NOMO-1 treated with dmso at 0.1 percent for 144 hours (cell line): ENCODE measurements at regions not wholly inside any gene's neighbourhood (a gene's known extent, or its start where the extent isn't known, plus 50 kb on each side); places are given as distances from the start of the nearest gene placed in this dataset.

Experiments used
- DNase-seq: peaks from one replicate; lab custom pipeline; 2025; ENCODE audit not compliant: unreplicated experiment; lab: John Stamatoyannopoulos, UW

GRCh38 chr7:15938115-15938514 is 251.6 kb upstream of the MEOX2 start:
- DNase-seq, result no peak

GRCh38 chr7:15937571-15937970 is 251.1 kb upstream of the MEOX2 start:
- no peak for DNase-seq

GRCh38 chr7:15936991-15937390 is 250.5 kb upstream of the MEOX2 start:
- no peak for DNase-seq

DNA sequence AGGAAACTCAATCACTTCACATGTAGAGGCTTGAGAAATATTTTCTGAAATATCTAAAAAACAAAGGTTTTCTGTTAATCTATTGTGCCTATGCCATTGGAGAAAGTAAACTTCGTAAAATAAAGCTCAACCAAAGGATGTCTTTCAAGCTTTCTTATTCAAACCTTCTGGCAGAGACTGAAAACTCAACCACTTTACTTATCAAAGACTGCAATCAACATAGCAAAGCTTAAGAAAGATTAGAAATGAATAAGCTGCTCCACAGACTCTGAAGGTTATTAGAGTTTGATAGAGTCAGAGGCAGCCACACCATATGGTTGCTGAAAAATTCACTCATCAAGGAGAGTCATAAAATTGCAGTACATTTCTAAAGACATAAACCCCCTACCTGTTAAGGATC is 245.8 kb upstream of the MEOX2 start:
- no peak for DNase-seq

- no peak for DNase-seq
These were observed 242.9 kb upstream of the MEOX2 start for GRCh38 chr7:15929411-15929810.

DNA sequence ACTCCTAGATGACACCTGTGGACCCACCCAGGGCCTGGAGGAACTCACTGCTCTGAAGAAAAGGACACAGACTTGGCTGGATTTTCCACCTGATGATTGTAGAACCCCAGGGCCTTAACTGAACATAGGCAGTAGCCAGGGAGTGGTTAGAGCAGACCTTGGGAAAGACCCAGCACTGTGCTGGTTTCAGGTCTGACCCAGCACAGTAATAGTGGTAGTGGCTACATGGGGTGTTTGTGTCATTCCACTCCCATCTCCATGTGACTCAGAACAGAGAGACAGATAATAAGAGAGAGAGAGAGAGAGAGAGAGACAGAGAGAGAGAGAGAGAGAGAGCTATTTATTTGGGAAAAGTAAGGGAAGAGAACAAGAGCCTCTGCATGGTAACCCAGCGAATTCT is 239.1 kb upstream of the MEOX2 start:
- DNase-seq, result no peak

- DNase-seq, result no peak
These were observed 238.4 kb upstream of the MEOX2 start for GRCh38 chr7:15924910-15925309.

GRCh38 chr7:15922002-15922401 is 235.5 kb upstream of the MEOX2 start:
- no peak for DNase-seq

DNA sequence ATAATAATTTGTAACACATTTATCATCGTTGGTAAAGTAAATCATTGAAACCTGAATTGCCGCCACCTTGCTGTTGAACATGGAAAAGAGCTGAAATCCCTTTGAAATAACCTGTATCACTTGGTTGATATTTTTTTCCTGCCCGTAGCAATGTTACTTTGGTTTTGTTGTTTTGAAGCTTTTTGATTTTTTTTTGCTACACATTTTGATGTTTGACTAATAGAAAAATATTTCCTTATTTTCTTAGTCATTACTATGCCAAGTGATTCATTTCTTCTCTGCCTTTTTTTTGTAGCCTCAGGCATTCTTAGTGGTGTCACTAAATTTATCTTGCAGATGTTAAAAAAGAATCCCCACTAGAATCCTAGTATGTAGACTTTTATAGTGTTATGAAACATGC is 235.1 kb upstream of the MEOX2 start:
- no peak for DNase-seq

DNA sequence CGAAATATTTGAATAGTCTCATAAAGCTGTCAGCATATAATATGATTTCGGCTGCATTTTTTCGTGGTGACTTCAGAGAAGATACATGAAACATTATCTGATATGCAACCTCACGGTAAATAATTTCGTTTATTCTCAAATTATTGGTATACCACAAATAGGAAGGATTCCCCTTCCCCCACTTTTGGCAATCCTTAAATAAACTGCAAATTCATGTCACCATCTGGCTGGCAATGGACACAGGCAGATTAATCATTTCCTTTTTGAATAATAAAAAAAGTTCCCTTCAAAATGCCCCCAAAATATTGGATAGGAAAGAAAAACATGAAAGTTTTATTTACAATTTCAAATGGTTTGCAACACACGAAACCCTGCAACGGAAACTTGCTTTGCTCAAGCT is 234.5 kb upstream of the MEOX2 start:
- no peak for DNase-seq

DNA sequence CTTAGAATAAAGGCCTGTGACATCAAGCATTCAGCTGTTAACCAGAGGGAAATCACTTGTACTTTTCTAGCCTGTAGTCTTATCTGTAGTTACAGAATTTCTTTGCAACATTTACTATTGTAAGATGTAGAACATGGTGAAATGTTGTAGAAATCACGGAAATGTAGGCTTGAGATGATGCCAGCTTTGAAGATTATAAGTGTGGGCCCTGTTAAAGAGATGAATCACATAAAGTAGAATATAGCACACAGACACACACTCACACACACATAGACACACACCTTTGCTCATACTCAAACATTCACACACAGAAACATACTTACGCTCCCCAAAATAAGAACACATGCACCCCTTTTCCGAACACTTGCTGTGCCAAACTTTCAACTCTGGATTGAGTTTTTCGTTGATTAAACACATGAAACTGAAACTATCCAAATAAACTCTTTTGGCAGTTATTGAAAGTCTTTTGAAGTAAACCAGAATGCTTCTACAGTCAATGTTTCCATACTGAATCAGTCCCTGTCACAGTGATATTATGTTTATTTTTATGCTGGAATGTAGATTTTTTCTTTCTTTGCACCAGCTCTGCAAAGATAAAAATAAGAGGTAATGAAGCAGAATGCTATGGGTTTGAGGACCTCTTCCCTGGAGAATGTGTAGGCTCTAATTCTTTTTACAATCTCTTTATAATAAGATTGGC is 230.3 kb upstream of the MEOX2 start:
- DNase-seq, result no peak

DNA sequence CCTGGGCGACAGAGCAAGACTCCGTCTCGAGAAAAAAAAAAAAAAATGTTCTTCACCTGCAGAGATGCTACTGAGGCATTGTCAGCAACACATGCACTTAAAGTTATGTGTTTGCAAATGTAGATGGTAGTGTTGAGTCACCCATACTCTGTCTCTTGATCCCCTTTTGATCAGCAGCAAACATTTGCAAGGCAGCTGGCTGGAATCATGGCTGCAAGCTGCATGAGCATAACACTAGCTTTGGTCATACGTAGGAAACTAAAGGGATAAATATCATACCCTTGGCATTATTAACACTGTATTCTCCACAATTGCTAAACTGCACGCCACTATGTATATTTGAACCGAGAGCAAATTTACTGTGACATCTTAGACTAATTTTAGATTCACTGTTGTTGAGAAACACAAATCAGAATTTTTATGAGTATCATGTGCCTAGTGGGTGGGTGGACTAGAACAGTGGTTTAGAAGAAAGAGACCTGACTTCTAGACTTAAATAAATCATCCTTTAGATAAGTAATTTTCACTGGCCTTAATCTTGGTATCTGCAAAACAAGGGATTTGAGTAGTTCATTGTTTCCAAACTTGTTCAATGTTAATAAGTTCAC is 229.3 kb upstream of the MEOX2 start:
- no peak for DNase-seq

DNA sequence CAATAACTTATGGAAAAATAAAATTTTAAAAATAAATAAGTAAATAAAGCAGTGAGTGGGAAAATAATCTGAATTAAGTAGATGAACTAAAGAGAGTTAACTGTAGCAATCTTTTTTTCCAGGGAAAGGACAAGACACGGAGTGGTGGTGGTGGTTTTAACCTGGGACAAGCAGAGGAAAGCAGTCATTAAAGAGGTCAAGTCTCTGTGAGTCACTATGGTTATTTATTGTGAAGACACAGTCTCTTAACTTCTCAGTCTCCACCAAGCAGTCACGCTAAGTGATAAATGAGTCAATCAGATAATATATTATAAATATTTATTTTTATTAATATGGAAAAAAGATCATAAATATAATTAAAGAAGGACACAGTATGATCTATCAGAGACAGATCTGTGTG is 228.1 kb upstream of the MEOX2 start:
- no peak for DNase-seq

DNA sequence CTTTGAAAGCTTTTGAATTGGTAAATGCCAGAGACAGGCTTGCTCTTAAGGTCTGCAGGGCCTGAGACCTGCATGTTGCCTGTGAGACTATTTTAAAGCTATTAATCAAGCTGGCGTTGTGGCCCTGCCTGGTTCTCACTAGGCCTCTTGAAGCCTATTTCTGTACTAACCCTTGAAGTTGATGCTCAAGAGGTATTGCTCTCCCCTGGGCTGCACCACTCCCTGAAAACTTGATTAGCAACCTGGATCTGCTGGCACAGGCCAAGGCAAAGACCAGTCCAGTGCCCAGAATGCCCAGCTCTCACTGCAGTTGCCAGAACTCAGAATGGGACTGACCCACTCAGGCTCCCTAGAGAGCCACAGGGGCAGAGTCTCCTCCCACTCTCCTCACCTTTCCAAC is 220.0 kb upstream of the MEOX2 start:
- no peak for DNase-seq

- no peak for DNase-seq
These were observed 219.0 kb upstream of the MEOX2 start for GRCh38 chr7:15905251-15906040.

DNA sequence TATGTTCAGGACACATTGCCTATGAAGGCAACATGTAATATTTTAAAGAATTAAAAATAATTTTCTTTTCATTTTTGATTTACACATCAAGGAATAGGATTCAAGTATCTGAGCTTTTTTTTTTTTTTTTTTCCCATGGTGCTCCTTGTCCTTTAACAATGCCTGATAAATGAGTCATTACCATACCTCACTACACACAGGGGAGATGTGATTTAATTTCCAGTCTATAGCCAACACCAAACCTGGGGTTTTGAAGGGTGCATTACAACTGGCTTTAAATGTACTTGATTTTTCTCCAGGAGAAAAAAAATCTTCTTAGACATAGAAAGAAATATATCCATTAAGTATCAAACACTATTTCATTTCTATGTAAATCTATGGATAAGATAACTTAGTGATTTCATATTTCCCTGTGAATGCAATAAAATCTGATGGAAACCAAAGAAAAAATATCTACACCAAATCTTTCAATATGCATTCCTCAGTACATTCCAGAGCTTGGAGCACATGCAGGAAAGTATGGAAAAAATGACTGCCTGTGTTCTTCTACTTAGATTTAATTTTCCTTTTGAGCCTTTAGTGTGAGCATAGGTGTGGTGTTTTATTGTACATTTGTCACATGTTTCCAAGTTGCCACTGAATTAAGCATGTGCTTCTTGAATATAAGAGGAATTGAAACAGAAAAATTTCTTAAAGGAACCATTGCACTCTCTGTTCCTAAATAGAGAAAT is 204.8 kb upstream of the MEOX2 start:
- no peak for DNase-seq

GRCh38 chr7:15889507-15889906 is 203.0 kb upstream of the MEOX2 start:
- peak; percentile 36 for DNase-seq

- no peak for DNase-seq
These were observed 201.6 kb upstream of the MEOX2 start for GRCh38 chr7:15888090-15888489.

- peak; percentile 31 for DNase-seq
These were observed 200.1 kb upstream of the MEOX2 start for GRCh38 chr7:15886626-15887025.

DNA sequence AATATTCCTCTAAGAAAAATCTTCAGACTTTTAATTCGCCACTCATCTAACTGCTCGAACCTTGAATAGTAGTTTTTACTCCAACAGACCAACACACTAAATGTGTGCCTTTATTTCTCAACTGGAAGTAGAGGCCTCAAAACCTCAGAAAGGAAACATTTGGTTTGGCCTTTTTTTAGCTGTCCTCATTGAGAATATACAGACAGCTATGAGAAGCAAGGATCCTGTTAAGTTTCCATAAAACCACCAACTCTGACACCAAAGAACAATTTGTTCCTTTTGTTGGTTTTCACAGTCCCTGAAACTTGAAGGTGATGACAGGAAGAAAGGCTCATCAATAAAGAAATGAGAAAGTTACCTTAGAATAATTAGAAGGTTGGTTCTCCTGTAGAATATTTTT is 199.2 kb upstream of the MEOX2 start:
- no peak for DNase-seq

DNA sequence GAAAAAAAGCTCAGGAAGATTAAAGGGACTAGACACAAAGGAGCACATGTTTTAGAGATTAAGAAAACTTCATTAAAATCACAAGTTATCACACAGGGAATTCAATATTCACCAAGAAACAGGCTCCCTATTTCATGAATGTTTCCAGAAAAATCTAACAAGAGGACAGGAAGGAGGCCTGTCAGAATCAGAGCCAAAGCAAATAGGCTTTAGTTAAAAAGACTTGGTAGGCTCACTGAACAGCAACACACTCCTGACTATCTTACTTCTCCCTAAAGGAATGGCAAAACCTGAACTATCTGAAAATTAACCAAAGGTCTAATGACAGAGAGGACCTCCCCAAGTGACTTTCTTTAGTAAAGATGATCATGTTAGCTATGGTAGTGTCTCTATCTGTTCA is 188.3 kb upstream of the MEOX2 start:
- DNase-seq, result no peak

DNA sequence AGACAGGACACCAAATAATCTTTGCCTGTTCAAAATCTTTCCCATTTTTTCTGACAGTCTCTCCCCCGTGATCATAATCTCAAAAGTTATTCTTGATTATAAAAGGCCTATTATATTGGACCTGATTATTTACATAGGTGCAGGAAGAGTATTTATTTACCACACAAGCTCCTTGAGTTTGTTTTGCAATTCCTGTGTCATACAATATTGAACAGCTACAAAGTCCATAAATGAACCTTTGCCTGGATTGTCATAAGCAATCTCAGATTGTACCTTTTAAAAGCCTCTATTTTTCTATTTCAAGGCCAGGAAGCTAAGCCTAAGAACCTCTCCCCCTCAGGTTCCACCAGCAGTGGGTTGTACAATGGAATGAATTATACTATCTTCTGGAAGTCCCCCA is 183.9 kb upstream of the MEOX2 start:
- DNase-seq, result no peak
